Fibroblast of lung (primary cell): ENCODE measurements at regions not wholly inside any gene's neighbourhood (a gene's known extent, or its start where the extent isn't known, plus 50 kb on each side); places are given as distances from the start of the nearest gene placed in this dataset.

ENCODE experiments used
- EZH2 ChIP-seq: IDR thresholded peaks from 2 replicates; pipeline ENCODE4 v1.5.1; 2012; ENCODE audit warnings: low read length, control low read depth, mild to moderate bottlenecking; ENCODE audit errors: missing control alignments
- TF ChIP-seq, protein P1 (sequence below), 2 donors: IDR thresholded peaks in 1 of 2; conservative IDR thresholded peaks in 1 of 2; 1 replicate in 1 of 2; 2 replicates in 1 of 2; pipeline ENCODE4 v1.5.1; 2011 to 2012; ENCODE audit warnings: low read length in 2 of 2, control low read depth in 1 of 2, inconsistent platforms in 1 of 2, low read depth in 1 of 2, mild to moderate bottlenecking in 1 of 2

DNA sequence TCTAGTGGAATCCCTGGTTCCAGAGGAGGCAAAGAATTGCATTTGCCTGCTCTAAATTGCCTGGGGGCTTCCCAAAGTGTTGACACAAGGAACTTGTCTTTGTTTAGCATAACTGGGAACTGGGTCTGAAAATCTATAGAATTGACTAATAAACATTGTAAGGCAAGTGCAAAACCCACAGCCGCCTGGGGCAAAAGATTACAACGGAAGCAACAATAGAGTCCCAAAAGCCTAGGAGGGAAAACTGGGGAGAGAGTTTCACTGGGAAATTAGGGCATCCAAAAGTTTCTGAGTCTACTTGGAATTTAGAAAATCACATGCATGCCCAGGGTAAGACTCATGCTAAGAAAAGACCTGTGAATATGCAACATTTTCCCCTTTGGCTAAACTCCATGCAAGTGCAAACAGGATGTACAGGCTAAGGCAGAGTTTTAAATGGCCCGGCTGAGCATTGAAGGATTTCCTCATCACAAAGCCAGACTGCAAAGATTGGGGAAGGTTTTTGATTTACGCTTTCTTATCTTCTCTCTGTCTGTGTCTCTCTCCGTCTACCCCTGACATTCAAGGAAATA lies 725.3 kb upstream of the NCAM2 start:
- TF ChIP-seq, protein P1, sequence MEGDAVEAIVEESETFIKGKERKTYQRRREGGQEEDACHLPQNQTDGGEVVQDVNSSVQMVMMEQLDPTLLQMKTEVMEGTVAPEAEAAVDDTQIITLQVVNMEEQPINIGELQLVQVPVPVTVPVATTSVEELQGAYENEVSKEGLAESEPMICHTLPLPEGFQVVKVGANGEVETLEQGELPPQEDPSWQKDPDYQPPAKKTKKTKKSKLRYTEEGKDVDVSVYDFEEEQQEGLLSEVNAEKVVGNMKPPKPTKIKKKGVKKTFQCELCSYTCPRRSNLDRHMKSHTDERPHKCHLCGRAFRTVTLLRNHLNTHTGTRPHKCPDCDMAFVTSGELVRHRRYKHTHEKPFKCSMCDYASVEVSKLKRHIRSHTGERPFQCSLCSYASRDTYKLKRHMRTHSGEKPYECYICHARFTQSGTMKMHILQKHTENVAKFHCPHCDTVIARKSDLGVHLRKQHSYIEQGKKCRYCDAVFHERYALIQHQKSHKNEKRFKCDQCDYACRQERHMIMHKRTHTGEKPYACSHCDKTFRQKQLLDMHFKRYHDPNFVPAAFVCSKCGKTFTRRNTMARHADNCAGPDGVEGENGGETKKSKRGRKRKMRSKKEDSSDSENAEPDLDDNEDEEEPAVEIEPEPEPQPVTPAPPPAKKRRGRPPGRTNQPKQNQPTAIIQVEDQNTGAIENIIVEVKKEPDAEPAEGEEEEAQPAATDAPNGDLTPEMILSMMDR (conservative IDR thresholded peaks at IDR 0.05 in 1 of 2, IDR thresholded peaks at IDR 0.05 in 1 of 2; ENCODE audit: low read depth in 1 of 2, low read length in 2 of 2) = no peak
- TF ChIP-seq EZH2 = no peak
